ENCODE measurements at regions not wholly inside any gene's neighbourhood (a gene's known extent, or its start where the extent isn't known, plus 50 kb on each side); places are given as distances from the start of the nearest gene placed in this dataset.

- H3K4ac ChIP-seq (ENCODE audit: low read length): no peak overlapping the region
- H3K27me3 ChIP-seq (ENCODE audit: control insufficient read depth in 3 of 3, insufficient read depth in 3 of 3, low read depth in 1 of 3, low read length in 3 of 3): no peaks in the 10 kb centered on the region
- WGBS, 2 donors (ENCODE audit: extremely low coverage in 2 of 2, insufficient read length in 2 of 2, insufficient replicate concordance in 1 of 2): no CpG with 5 or more reads among the region's 9 CpGs
- H4K91ac ChIP-seq (ENCODE audit: low read depth, low read length, poor library complexity): no peak overlapping the region
- peak overlapping the region; percentile 96 for H2AK5ac ChIP-seq (ENCODE audit: low read depth, low read length)
- no peak overlapping the region for H4K8ac ChIP-seq (ENCODE audit: low read depth, low read length)
- no peak for DNase-seq (ENCODE audit: low spot score)
- H3K36me3 ChIP-seq (replicated peaks in 1 of 2; ENCODE audit: control insufficient read depth in 2 of 2, insufficient read depth in 2 of 2, low read length in 2 of 2): peaks cover 0 to 2% of the 10 kb centered on the region in 2 donors
- no peak overlapping the region for H2BK120ac ChIP-seq (ENCODE audit: low read depth, low read length)
- no peaks in the 10 kb centered on the region for H3K79me1 ChIP-seq (ENCODE audit: low read depth, low read length)
- peak overlapping the region; percentile 63 for H3K9ac ChIP-seq (ENCODE audit: low read depth, low read length, poor library complexity)
- H2AFZ ChIP-seq (ENCODE audit: low read length): no peak overlapping the region
- H3K23ac ChIP-seq (ENCODE audit: low read depth, low read length, poor library complexity): no peak overlapping the region
- H3K27ac ChIP-seq (replicated peaks; ENCODE audit: low read length): no peak overlapping the region
- H2BK5ac ChIP-seq (ENCODE audit: low read length): peak overlapping the region; percentile 43
- no peak overlapping the region for H3K4me2 ChIP-seq (ENCODE audit: insufficient read depth, low read length, poor library complexity, severe bottlenecking)
- peak overlapping the region; percentile 98 for H3K14ac ChIP-seq (ENCODE audit: low read length)
- H3K18ac ChIP-seq (ENCODE audit: low read length): peak overlapping the region; percentile 74
- H3K9me3 ChIP-seq (replicated peaks in 1 of 2; ENCODE audit: control insufficient read depth in 2 of 2, insufficient read depth in 1 of 2, low read depth in 1 of 2, low read length in 2 of 2): peaks cover 0 to 5% of the 10 kb centered on the region in 2 donors
- H2BK12ac ChIP-seq (ENCODE audit: low read length): no peak overlapping the region
- H2BK15ac ChIP-seq (ENCODE audit: low read length): peak overlapping the region; percentile 59
- H3K4me1 ChIP-seq (ENCODE audit: control insufficient read depth in 2 of 2, insufficient read depth in 1 of 2, low read depth in 1 of 2, low read length in 2 of 2): peaks cover 0 to 3% of the 10 kb centered on the region in 2 donors
- no peak overlapping the region for H3K4me3 ChIP-seq (ENCODE audit: low read length in 2 of 2)
Measured at GRCh38 chr4:8748236-8748575, 123.4 kb downstream of the HMX1 start.

GRCh38 chr4:8747467-8748235, 124.0 kb downstream of the HMX1 start:
- Histone ChIP-seq H3K4me3 (ENCODE audit: low read length in 2 of 2) (no peak overlapping the region), H3K4me2 (ENCODE audit: insufficient read depth, low read length, poor library complexity, severe bottlenecking) (no peak overlapping the region), H2AK5ac (ENCODE audit: low read depth, low read length) (peak overlapping the region; percentile 96), H4K8ac (ENCODE audit: low read depth, low read length) (no peak overlapping the region), H2BK12ac (ENCODE audit: low read length) (peak overlapping the region; percentile 81), H3K36me3 (replicated peaks in 1 of 2; ENCODE audit: control insufficient read depth in 2 of 2, insufficient read depth in 2 of 2, low read length in 2 of 2) (peaks cover 0 to 2% of the 10 kb centered on the region in 2 donors), H3K23ac (ENCODE audit: low read depth, low read length, poor library complexity) (no peak overlapping the region), H3K14ac (ENCODE audit: low read length) (peak overlapping the region; percentile 98), H3K18ac (ENCODE audit: low read length) (peak overlapping the region; percentile 84), H3K79me1 (ENCODE audit: low read depth, low read length) (no peaks in the 10 kb centered on the region), H3K9me3 (replicated peaks in 1 of 2; ENCODE audit: control insufficient read depth in 2 of 2, insufficient read depth in 1 of 2, low read depth in 1 of 2, low read length in 2 of 2) (peaks cover 0 to 7% of the 10 kb centered on the region in 2 donors), H3K4me1 (ENCODE audit: control insufficient read depth in 2 of 2, insufficient read depth in 1 of 2, low read depth in 1 of 2, low read length in 2 of 2) (peaks cover 0 to 3% of the 10 kb centered on the region in 2 donors), H2BK5ac (ENCODE audit: low read length) (peak overlapping the region; percentile 31), H2AFZ (ENCODE audit: low read length) (no peak overlapping the region), H3K9ac (ENCODE audit: low read depth, low read length, poor library complexity) (no peak overlapping the region), H2BK15ac (ENCODE audit: low read length) (no peak overlapping the region), H4K91ac (ENCODE audit: low read depth, low read length, poor library complexity) (no peak overlapping the region), H3K27me3 (ENCODE audit: control insufficient read depth in 3 of 3, insufficient read depth in 3 of 3, low read depth in 1 of 3, low read length in 3 of 3) (no peaks in the 10 kb centered on the region), H2BK120ac (ENCODE audit: low read depth, low read length) (no peak overlapping the region), H3K4ac (ENCODE audit: low read length) (no peak overlapping the region), H3K27ac (replicated peaks; ENCODE audit: low read length) (no peak overlapping the region)
- DNase-seq (ENCODE audit: low spot score): no peak
- no CpG with 5 or more reads among the region's 39 CpGs for WGBS, 2 donors (ENCODE audit: extremely low coverage in 2 of 2, insufficient read length in 2 of 2, insufficient replicate concordance in 1 of 2)

GRCh38 chr4:8746523-8747466, 124.8 kb downstream of the HMX1 start:
- Histone ChIP-seq H3K4me2 (ENCODE audit: insufficient read depth, low read length, poor library complexity, severe bottlenecking) (no peak overlapping the region), H3K27ac (replicated peaks; ENCODE audit: low read length) (no peak overlapping the region), H3K36me3 (replicated peaks in 1 of 2; ENCODE audit: control insufficient read depth in 2 of 2, insufficient read depth in 2 of 2, low read length in 2 of 2) (peaks cover 0 to 2% of the 10 kb centered on the region in 2 donors), H3K23ac (ENCODE audit: low read depth, low read length, poor library complexity) (peak overlapping the region; percentile 58), H3K9me3 (replicated peaks in 1 of 2; ENCODE audit: control insufficient read depth in 2 of 2, insufficient read depth in 1 of 2, low read depth in 1 of 2, low read length in 2 of 2) (peaks cover 0 to 7% of the 10 kb centered on the region in 2 donors), H4K8ac (ENCODE audit: low read depth, low read length) (no peak overlapping the region), H3K79me1 (ENCODE audit: low read depth, low read length) (no peaks in the 10 kb centered on the region), H3K9ac (ENCODE audit: low read depth, low read length, poor library complexity) (peak overlapping the region; percentile 37), H2BK15ac (ENCODE audit: low read length) (no peak overlapping the region), H2BK5ac (ENCODE audit: low read length) (no peak overlapping the region), H4K91ac (ENCODE audit: low read depth, low read length, poor library complexity) (no peak overlapping the region), H3K4me1 (ENCODE audit: control insufficient read depth in 2 of 2, insufficient read depth in 1 of 2, low read depth in 1 of 2, low read length in 2 of 2) (peaks cover 0 to 3% of the 10 kb centered on the region in 2 donors), H2BK12ac (ENCODE audit: low read length) (peak overlapping the region; percentile 81), H3K18ac (ENCODE audit: low read length) (peak overlapping the region; percentile 84), H2AFZ (ENCODE audit: low read length) (no peak overlapping the region), H3K27me3 (ENCODE audit: control insufficient read depth in 3 of 3, insufficient read depth in 3 of 3, low read depth in 1 of 3, low read length in 3 of 3) (no peaks in the 10 kb centered on the region), H2BK120ac (ENCODE audit: low read depth, low read length) (no peak overlapping the region), H3K4ac (ENCODE audit: low read length) (no peak overlapping the region), H3K14ac (ENCODE audit: low read length) (peak overlapping the region; percentile 22), H2AK5ac (ENCODE audit: low read depth, low read length) (peak overlapping the region; percentile 6), H3K4me3 (ENCODE audit: low read length in 2 of 2) (peak overlapping the region in 1 of 2 donors; percentile 64)
- WGBS, 2 donors (ENCODE audit: extremely low coverage in 2 of 2, insufficient read length in 2 of 2, insufficient replicate concordance in 1 of 2): no CpG with 5 or more reads among the region's 23 CpGs
- no peak for DNase-seq (ENCODE audit: low spot score)

- Histone ChIP-seq H3K14ac (ENCODE audit: low read length) (no peak overlapping the region), H4K91ac (ENCODE audit: low read depth, low read length, poor library complexity) (no peak overlapping the region), H3K4me2 (ENCODE audit: insufficient read depth, low read length, poor library complexity, severe bottlenecking) (no peak overlapping the region), H4K8ac (ENCODE audit: low read depth, low read length) (no peak overlapping the region), H2AK5ac (ENCODE audit: low read depth, low read length) (no peak overlapping the region), H2AFZ (ENCODE audit: low read length) (no peak overlapping the region), H3K79me1 (ENCODE audit: low read depth, low read length) (no peaks in the 10 kb centered on the region), H3K4me3 (ENCODE audit: low read length in 2 of 2) (no peak overlapping the region), H2BK12ac (ENCODE audit: low read length) (no peak overlapping the region), H3K23ac (ENCODE audit: low read depth, low read length, poor library complexity) (no peak overlapping the region), H3K9me3 (replicated peaks in 1 of 2; ENCODE audit: control insufficient read depth in 2 of 2, insufficient read depth in 1 of 2, low read depth in 1 of 2, low read length in 2 of 2) (peaks cover 0 to 7% of the 10 kb centered on the region in 2 donors), H3K9ac (ENCODE audit: low read depth, low read length, poor library complexity) (peak overlapping the region; percentile 4), H3K4me1 (ENCODE audit: control insufficient read depth in 2 of 2, insufficient read depth in 1 of 2, low read depth in 1 of 2, low read length in 2 of 2) (peaks cover 0 to 8% of the 10 kb centered on the region in 2 donors), H2BK5ac (ENCODE audit: low read length) (no peak overlapping the region), H3K18ac (ENCODE audit: low read length) (no peak overlapping the region), H2BK15ac (ENCODE audit: low read length) (no peak overlapping the region), H3K4ac (ENCODE audit: low read length) (no peak overlapping the region), H3K27me3 (ENCODE audit: control insufficient read depth in 3 of 3, insufficient read depth in 3 of 3, low read depth in 1 of 3, low read length in 3 of 3) (no peaks in the 10 kb centered on the region), H2BK120ac (ENCODE audit: low read depth, low read length) (no peak overlapping the region), H3K27ac (replicated peaks; ENCODE audit: low read length) (no peak overlapping the region), H3K36me3 (replicated peaks in 1 of 2; ENCODE audit: control insufficient read depth in 2 of 2, insufficient read depth in 2 of 2, low read length in 2 of 2) (peaks cover 0 to 2% of the 10 kb centered on the region in 2 donors)
- DNase-seq (ENCODE audit: low spot score): no peak
- no CpG with 5 or more reads among the region's 14 CpGs for WGBS, 2 donors (ENCODE audit: extremely low coverage in 2 of 2, insufficient read length in 2 of 2, insufficient replicate concordance in 1 of 2)
Measured at GRCh38 chr4:8745826-8746225, 125.8 kb downstream of the HMX1 start.

Measured in neuronal stem cell (in vitro differentiated cells).